ENCODE measurements at regions not wholly inside any gene's neighbourhood (a gene's known extent, or its start where the extent isn't known, plus 50 kb on each side); places are given as distances from the start of the nearest gene placed in this dataset.

GRCh38 chr3:84126160-84126559 lies 832.6 kb upstream of the CADM2 start:
- TF ChIP-seq CTCF (conservative IDR thresholded peaks at IDR 0.05 in 1 of 2, IDR thresholded peaks at IDR 0.05 in 1 of 2; ENCODE audit: low read depth in 1 of 2, low read length in 2 of 2), result no peak
- TF ChIP-seq EZH2 (IDR thresholded peaks at IDR 0.05; ENCODE audit: low read length, missing control alignments), result no peak

All from fibroblast of lung (primary cell).